PC-3 (cell line): ENCODE measurements at regions not wholly inside any gene's neighbourhood (a gene's known extent, or its start where the extent isn't known, plus 50 kb on each side); places are given as distances from the start of the nearest gene placed in this dataset.
A peak's percentile ranks its signal among the peaks of the same experiment; 100 is the strongest.

Experiments
- ATAC-seq: fragments of 200-7000 bp; cut with Tn5 transposase; 2 replicates; pipeline ENCODE4 v1.9.1; 2020; ENCODE audit warnings: mild to moderate bottlenecking, moderate library complexity
- BruUV-seq: library from RNA; stranded (reverse); fragments of 400-500 nt; replicated peaks from 2 replicates; lab custom pipeline; 2021; lab: Mats Ljungman, UMichigan
- CTCF ChIA-PET: fragments of 300-600 bp; sonication (Branson Sonifier 250); formaldehyde crosslinking; loops from one replicate; lab custom pipeline; 2022; ENCODE audit warnings: antibody characterized with exemption; lab: Charles Lee
- POLR2A ChIA-PET: fragments of 300-600 bp; sonication (Branson Sonifier 250); formaldehyde crosslinking; loops from one replicate; lab custom pipeline; 2022; ENCODE audit warnings: antibody characterized with exemption; ENCODE audit not compliant: unreplicated experiment; lab: Charles Lee
- DNase-seq: peaks from one replicate; pipeline ENCODE4 v3.0.0-alpha.2; 2015
- H2AFZ ChIP-seq: fragments of 300-600 bp; sonication (generic); 2 replicates; pipeline ENCODE4 v1.6.0; 2016; ENCODE audit warnings: antibody characterized with exemption, low read length
- H3F3A ChIP-seq: fragments of 300-600 bp; sonication (generic); one replicate; pipeline ENCODE4 v1.6.0; 2017; ENCODE audit warnings: antibody characterized with exemption, low read length, control low read depth, mild to moderate bottlenecking; ENCODE audit not compliant: unreplicated experiment
- H3K27ac ChIP-seq: fragments of 300-600 bp; sonication (generic); 2 replicates; pipeline ENCODE4 v1.5.1; 2016; ENCODE audit warnings: mild to moderate bottlenecking, low read length
- H3K27me3 ChIP-seq: fragments of 300-600 bp; sonication (generic); 2 replicates; pipeline ENCODE4 v1.6.1; 2016; ENCODE audit warnings: low read length, mixed read lengths
- H3K36me3 ChIP-seq: fragments of 300-600 bp; sonication (generic); 2 replicates; pipeline ENCODE4 v1.6.1; 2016; ENCODE audit warnings: low read depth, mixed run types, low read length, mixed read lengths
- H3K4me1 ChIP-seq: fragments of 300-600 bp; sonication (generic); 2 replicates; pipeline ENCODE4 v1.5.1; 2016; ENCODE audit warnings: low read length; ENCODE audit not compliant: insufficient read depth
- H3K4me2 ChIP-seq: fragments of 300-600 bp; sonication (generic); 2 replicates; pipeline ENCODE4 v1.6.0; 2016; ENCODE audit warnings: low read length
- H3K4me3 ChIP-seq: fragments of 300-600 bp; sonication (generic); 2 replicates; pipeline ENCODE4 v1.5.1; 2016; ENCODE audit warnings: mild to moderate bottlenecking, low read length, mixed read lengths
- H3K79me2 ChIP-seq: fragments of 300-600 bp; sonication (generic); 2 replicates; pipeline ENCODE4 v1.6.1; 2017; ENCODE audit warnings: low read length, mixed read lengths
- H3K9ac ChIP-seq: fragments of 300-600 bp; sonication (generic); 2 replicates; pipeline ENCODE4 v1.6.0; 2016; ENCODE audit warnings: mild to moderate bottlenecking, low read length
- H3K9me2 ChIP-seq: fragments of 300-600 bp; sonication (generic); replicated peaks from 2 replicates; pipeline ENCODE4 v1.6.1; 2016; ENCODE audit warnings: mixed run types, low read length, mixed read lengths
- H3K9me3 ChIP-seq: fragments of 300-600 bp; sonication (generic); 2 replicates; pipeline ENCODE4 v1.6.1; 2016; ENCODE audit warnings: low read length, mixed read lengths
- H4K20me1 ChIP-seq: fragments of 300-600 bp; sonication (generic); 2 replicates; pipeline ENCODE4 v1.6.1; 2016; ENCODE audit warnings: low read length, mixed read lengths
- EZH2 ChIP-seq: fragments of 300-600 bp; sonication (generic); IDR thresholded peaks from one replicate; pipeline ENCODE4 v1.6.1; 2017; ENCODE audit warnings: antibody characterized with exemption, mild to moderate bottlenecking, low read length; ENCODE audit not compliant: unreplicated experiment
- EZH2phosphoT487 ChIP-seq: fragments of 300-600 bp; sonication (generic); IDR thresholded peaks from 2 replicates; pipeline ENCODE4 v1.6.1; 2018; ENCODE audit warnings: mild to moderate bottlenecking, antibody characterized with exemption, low read length, borderline replicate concordance
- intact Hi-C: fragments of 100-400 bp; cut with micrococcal nuclease; formaldehyde crosslinking; loops from 2 replicates; pipeline ENCODE4 v1.9.0; 2023
- TF ChIP-seq, protein P1 (sequence below): fragments of 300-600 bp; sonication (generic); conservative IDR thresholded peaks from 2 replicates; pipeline ENCODE4 v1.5.1; 2017; ENCODE audit warnings: antibody characterized with exemption, low read depth, mild to moderate bottlenecking, low read length

- TF ChIP-seq, protein P1, sequence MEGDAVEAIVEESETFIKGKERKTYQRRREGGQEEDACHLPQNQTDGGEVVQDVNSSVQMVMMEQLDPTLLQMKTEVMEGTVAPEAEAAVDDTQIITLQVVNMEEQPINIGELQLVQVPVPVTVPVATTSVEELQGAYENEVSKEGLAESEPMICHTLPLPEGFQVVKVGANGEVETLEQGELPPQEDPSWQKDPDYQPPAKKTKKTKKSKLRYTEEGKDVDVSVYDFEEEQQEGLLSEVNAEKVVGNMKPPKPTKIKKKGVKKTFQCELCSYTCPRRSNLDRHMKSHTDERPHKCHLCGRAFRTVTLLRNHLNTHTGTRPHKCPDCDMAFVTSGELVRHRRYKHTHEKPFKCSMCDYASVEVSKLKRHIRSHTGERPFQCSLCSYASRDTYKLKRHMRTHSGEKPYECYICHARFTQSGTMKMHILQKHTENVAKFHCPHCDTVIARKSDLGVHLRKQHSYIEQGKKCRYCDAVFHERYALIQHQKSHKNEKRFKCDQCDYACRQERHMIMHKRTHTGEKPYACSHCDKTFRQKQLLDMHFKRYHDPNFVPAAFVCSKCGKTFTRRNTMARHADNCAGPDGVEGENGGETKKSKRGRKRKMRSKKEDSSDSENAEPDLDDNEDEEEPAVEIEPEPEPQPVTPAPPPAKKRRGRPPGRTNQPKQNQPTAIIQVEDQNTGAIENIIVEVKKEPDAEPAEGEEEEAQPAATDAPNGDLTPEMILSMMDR, result no peak
- TF ChIP-seq EZH2 (no peak), EZH2phosphoT487 (no peak)
- no peaks in the 10 kb centered on the region for H4K20me1 ChIP-seq
- H3K4me2 ChIP-seq, result peak overlapping the region; percentile 47
- no peaks in the 10 kb centered on the region for H3K79me2 ChIP-seq
- POLR2A ChIA-PET, result no interaction called here
- ATAC-seq, result peak; percentile 97
- BruUV-seq, result no TSS peak
- intact Hi-C loops, result loop anchor here (5.0 kb wide), 2 partner anchors 64 to 111 kb away; no protein-coding TSS in a partner anchor
- H3K36me3 ChIP-seq, result no peaks in the 10 kb centered on the region
- H3K4me1 ChIP-seq, result peaks cover 21% of the 10 kb centered on the region
- H3K9ac ChIP-seq, result no peak overlapping the region
- no peaks in the 10 kb centered on the region for H3K9me2 ChIP-seq
- no peak overlapping the region for H2AFZ ChIP-seq
- peak overlapping the region; percentile 52 for H3K27ac ChIP-seq
- no peak overlapping the region for H3K4me3 ChIP-seq
- H3F3A ChIP-seq, result no peaks in the 10 kb centered on the region
- no peaks in the 10 kb centered on the region for H3K9me3 ChIP-seq
- DNase-seq, result peak; percentile 69
- no peaks in the 10 kb centered on the region for H3K27me3 ChIP-seq
- CTCF ChIA-PET, result no interaction called here
These were observed 406.4 kb downstream of the KCNRG start for GRCh38 chr13:50421473-50422130.

DNA sequence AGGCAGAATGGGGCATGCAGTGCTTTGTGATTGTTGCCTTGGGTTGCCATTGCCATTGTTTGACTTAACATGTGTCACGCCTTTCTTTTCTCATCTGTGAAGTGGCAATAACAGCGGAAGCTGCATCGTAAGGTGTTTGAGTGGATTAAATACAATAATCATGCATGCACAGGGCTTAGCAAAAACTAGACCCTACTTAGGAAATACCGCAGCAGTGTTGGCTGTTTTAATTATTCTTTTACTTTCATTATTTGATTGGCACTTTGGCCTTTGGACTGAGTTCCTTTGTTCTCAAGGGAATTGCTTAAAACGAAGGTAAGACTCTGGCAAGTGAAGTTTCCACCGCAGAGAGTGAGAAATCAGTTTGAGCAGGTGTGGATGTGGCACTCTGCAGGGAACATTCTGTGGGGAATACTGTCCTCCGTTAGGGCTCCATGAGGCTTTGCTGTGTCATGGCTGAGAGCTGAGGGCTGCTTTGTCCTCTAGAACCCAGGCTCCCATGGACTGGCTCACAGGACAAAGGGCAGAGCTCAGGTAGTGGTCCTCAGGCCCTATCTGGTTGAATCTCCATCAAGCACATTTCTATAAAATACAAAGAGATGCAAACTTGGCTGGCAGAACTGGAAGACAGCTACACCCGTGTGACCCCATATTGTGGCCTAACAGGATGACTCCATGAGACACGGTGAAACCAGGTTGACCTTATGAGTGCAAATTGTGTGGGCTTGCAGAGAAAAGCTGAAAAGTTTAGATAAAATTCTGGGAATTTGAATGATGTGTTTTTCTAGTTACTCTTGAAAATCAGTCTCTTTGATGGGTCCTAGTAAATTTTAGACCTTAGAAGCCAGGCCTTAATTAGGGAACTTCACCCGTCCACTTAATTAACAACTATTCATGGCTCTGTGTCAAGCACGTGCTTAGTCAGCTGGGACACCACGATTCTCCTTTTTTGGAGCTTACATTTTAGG, 407.2 kb downstream of the KCNRG start:
- Histone ChIP-seq H3K36me3 (no peaks in the 10 kb centered on the region), H4K20me1 (no peaks in the 10 kb centered on the region), H3K9me2 (no peaks in the 10 kb centered on the region), H3K9me3 (no peaks in the 10 kb centered on the region), H3K9ac (no peak overlapping the region), H3K4me1 (peaks cover 21% of the 10 kb centered on the region), H3K4me3 (no peak overlapping the region), H3K79me2 (no peaks in the 10 kb centered on the region), H2AFZ (no peak overlapping the region), H3F3A (no peaks in the 10 kb centered on the region), H3K4me2 (peak overlapping the region; percentile 47; the same call in 1 of the 2 replicates), H3K27me3 (no peaks in the 10 kb centered on the region), H3K27ac (peak overlapping the region; percentile 52)
- no TSS peak for BruUV-seq
- ChIA-PET POLR2A (interaction anchor here (0.6 kb wide), 1 partner anchor 994 kb away, joined by 3 read pairs; no protein-coding TSS in a partner anchor), CTCF (no interaction called here)
- ATAC-seq, result no peak
- TF ChIP-seq EZH2phosphoT487 (no peak), EZH2 (no peak)
- TF ChIP-seq, protein P1, result no peak
- intact Hi-C loops, result loop anchor here (5.0 kb wide), 2 partner anchors 65 to 110 kb away; no protein-coding TSS in a partner anchor
- no peak for DNase-seq
